ENCODE measurements at regions not wholly inside any gene's neighbourhood (a gene's known extent, or its start where the extent isn't known, plus 50 kb on each side); places are given as distances from the start of the nearest gene placed in this dataset.

DNA sequence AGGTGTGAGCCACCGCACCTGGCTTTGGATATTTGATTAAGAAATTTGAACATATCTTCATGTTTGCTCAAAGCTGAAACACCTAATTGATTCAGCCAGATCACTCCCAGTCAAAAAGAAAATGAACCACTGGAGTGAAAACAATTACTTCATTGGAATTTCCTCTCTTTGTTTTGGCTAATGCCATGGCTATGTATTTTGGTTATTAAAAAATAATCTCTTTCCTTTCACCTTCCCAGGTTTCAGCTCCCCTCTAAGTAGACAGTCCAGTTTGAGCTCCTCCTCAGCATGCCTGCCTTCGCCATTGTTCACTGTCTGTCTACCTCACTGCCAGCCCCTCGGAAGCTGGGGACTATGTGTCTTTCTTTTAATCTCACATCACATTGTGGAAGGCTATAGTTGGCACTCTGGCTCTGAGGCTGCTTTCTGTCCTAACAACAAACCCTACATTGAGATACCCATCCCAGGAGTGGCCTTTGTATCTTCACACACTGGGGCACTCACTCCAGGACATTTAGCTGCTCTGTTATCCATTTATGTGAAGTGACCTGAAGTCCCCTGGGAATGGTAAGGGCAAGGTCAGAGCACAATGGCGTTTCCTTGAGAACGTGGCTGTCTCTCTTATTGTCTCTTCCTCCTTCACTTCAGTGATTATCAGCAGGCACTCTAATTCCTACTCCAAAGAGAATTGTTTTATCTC lies 764.0 kb upstream of the CITED2 start:
- H3K4me1 ChIP-seq = no peaks in the 10 kb centered on the region
- no peak overlapping the region for H3K4me3 ChIP-seq
- TF ChIP-seq, protein P1, sequence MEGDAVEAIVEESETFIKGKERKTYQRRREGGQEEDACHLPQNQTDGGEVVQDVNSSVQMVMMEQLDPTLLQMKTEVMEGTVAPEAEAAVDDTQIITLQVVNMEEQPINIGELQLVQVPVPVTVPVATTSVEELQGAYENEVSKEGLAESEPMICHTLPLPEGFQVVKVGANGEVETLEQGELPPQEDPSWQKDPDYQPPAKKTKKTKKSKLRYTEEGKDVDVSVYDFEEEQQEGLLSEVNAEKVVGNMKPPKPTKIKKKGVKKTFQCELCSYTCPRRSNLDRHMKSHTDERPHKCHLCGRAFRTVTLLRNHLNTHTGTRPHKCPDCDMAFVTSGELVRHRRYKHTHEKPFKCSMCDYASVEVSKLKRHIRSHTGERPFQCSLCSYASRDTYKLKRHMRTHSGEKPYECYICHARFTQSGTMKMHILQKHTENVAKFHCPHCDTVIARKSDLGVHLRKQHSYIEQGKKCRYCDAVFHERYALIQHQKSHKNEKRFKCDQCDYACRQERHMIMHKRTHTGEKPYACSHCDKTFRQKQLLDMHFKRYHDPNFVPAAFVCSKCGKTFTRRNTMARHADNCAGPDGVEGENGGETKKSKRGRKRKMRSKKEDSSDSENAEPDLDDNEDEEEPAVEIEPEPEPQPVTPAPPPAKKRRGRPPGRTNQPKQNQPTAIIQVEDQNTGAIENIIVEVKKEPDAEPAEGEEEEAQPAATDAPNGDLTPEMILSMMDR (IDR thresholded peaks at IDR 0.05) = no peak
- TF ChIP-seq POLR2A (IDR thresholded peaks at IDR 0.05) = no peak
- DNase-seq = no peak
- intact Hi-C loops (cut with DNase I) = no loop called here
- H3K27ac ChIP-seq = no peak overlapping the region
- H3K9me3 ChIP-seq = peaks cover 0 to 5% (median 0%) of the 10 kb centered on the region in 3 donors
- 75 to 79% methylated on average over 5 of the region's 5 CpGs for WGBS, 2 donors
- no peaks in the 10 kb centered on the region for H3K36me3 ChIP-seq
- H3K27me3 ChIP-seq = no peaks in the 10 kb centered on the region

DNA sequence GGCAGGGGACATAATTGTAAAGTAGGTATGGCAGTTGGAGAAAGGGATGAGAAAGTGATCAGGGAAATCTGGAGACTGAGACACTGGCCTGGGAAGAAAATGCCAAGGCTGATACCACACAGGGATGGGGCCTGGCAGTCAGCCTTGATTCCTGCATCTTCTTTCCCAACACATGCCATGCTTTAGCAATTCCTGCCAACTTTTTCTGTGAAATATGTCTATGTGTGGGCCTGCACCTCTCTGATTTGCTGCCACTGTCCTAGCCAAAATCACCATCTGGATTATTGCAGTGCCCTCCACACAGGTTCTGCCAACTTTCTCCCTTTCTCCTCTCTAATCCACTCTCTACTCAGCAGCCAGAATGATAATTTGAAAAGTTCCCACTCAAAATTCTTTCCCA lies 759.8 kb upstream of the CITED2 start:
- no peak overlapping the region for H3K4me3 ChIP-seq
- TF ChIP-seq, protein P1 (IDR thresholded peaks at IDR 0.05) = no peak
- no peak for TF ChIP-seq POLR2A (IDR thresholded peaks at IDR 0.05)
- no peak for DNase-seq
- H3K4me1 ChIP-seq = no peaks in the 10 kb centered on the region
- intact Hi-C loops (cut with DNase I) = no loop called here
- H3K36me3 ChIP-seq = no peaks in the 10 kb centered on the region
- H3K27me3 ChIP-seq = no peaks in the 10 kb centered on the region
- peaks cover 0 to 5% (median 0%) of the 10 kb centered on the region in 3 donors for H3K9me3 ChIP-seq
- no peak overlapping the region for H3K27ac ChIP-seq

DNA sequence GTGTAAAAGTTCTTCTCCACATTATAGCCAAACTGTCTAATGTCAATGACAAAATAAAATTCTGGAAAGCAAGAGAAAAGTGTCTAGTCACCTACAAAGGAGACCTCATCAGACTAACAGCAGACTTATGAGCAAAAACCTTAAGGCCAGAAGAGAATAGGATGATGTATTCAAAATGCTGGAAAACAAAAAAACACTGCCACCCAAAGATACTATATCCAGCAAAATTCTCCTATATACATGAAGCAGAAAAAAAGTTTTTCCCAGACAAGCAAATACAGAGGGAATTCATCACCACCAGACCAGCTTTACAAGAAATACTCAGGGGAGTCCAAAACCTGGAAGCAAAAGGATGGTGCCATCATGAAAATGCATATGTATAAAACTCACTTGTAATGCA lies 755.6 kb upstream of the CITED2 start:
- no peaks in the 10 kb centered on the region for H3K27me3 ChIP-seq
- peaks cover 0 to 1% (median 0%) of the 10 kb centered on the region in 3 donors for H3K9me3 ChIP-seq
- intact Hi-C loops (cut with DNase I) = no loop called here
- no peaks in the 10 kb centered on the region for H3K4me1 ChIP-seq
- no peaks in the 10 kb centered on the region for H3K36me3 ChIP-seq
- DNase-seq = no peak
- TF ChIP-seq POLR2A (IDR thresholded peaks at IDR 0.05) = no peak
- TF ChIP-seq, protein P1 (IDR thresholded peaks at IDR 0.05) = no peak
- no peak overlapping the region for H3K4me3 ChIP-seq
- no peak overlapping the region for H3K27ac ChIP-seq

DNA sequence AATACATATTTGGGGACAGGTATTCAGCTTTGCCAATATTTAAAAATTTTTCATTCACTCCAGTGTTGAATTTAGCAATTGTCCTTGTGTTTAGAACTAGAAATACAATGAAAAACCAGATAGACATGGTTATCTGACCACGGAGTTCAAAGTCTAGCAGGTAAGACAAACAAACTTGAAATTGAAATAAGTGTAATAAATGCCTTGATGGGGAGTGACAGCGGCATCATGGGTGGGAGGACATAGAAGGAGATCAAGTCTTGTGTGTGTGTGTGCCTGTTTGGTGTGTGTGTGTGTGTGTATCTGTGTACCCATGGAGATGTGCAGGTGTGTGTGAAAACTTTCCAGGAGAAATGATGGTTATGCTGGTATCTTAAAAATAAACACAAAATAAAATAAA lies 750.0 kb upstream of the CITED2 start:
- Histone ChIP-seq H3K4me1 (no peaks in the 10 kb centered on the region), H3K27me3 (no peaks in the 10 kb centered on the region), H3K4me3 (no peak overlapping the region), H3K36me3 (no peaks in the 10 kb centered on the region), H3K9me3 (peaks cover 0 to 1% (median 0%) of the 10 kb centered on the region in 3 donors), H3K27ac (no peak overlapping the region)
- WGBS, 2 donors = 65 to 71% methylated on average over 2 of the region's 2 CpGs
- intact Hi-C loops (cut with DNase I) = no loop called here
- TF ChIP-seq, protein P1 (IDR thresholded peaks at IDR 0.05) = no peak
- no peak for TF ChIP-seq POLR2A (IDR thresholded peaks at IDR 0.05)
- no peak for DNase-seq

DNA sequence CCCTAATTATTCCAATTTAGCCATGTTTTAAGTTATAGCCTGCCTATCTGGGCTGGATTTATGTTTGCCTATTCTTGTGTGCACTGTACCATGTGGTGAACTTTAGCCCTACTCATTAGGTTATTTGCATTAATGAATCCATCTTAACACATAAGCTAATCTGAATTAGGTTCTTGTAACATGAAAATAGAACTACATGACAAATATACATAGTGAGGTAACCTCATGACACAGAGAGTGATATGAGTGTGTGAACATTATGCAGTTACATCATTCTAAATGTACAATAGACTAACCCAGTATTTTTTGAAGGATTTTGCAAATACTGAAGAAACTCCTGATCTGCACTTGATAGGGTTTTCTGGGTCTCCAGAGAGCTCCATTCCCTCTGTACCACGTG lies 733.7 kb upstream of the CITED2 start:
- 75 to 94% methylated on average over 1 of the region's 1 CpG for WGBS, 2 donors

More for the DNA sequence above, 733.7 kb upstream of the CITED2 start:
- no peak for TF ChIP-seq POLR2A (IDR thresholded peaks at IDR 0.05)
- TF ChIP-seq, protein P1 (IDR thresholded peaks at IDR 0.05) = no peak
- no peak overlapping the region for H3K27ac ChIP-seq
- intact Hi-C loops (cut with DNase I) = no loop called here
- no peaks in the 10 kb centered on the region for H3K9me3 ChIP-seq
- no peak for DNase-seq
- no peaks in the 10 kb centered on the region for H3K36me3 ChIP-seq
- no peak overlapping the region for H3K4me3 ChIP-seq
- no peaks in the 10 kb centered on the region for H3K4me1 ChIP-seq
- H3K27me3 ChIP-seq = no peaks in the 10 kb centered on the region
